SU-DHL-6 (cell line): ENCODE measurements at regions not wholly inside any gene's neighbourhood (a gene's known extent, or its start where the extent isn't known, plus 50 kb on each side); places are given as distances from the start of the nearest gene placed in this dataset.

Experiments used
- H2AFZ ChIP-seq: fragments of 200-600 bp; sonication (generic); 2 replicates; pipeline ENCODE4 v1.6.1; 2014; ENCODE audit warnings: low read depth, mild to moderate bottlenecking, moderate library complexity, mixed read lengths, antibody characterized with exemption, low read length; ENCODE audit not compliant: severe bottlenecking
- H3F3A ChIP-seq: fragments of 200-600 bp; shearing (Covaris generic); 2 replicates; pipeline ENCODE4 v1.6.0; 2016; ENCODE audit warnings: antibody characterized with exemption, mild to moderate bottlenecking; ENCODE audit not compliant: insufficient read depth
- H3K27ac ChIP-seq: fragments of 200-600 bp; sonication (generic); 2 replicates; pipeline ENCODE4 v1.5.1; 2016; ENCODE audit warnings: low read depth, mild to moderate bottlenecking, low read length, moderate library complexity, mixed read lengths
- H3K27me3 ChIP-seq: fragments of 200-600 bp; sonication (generic), shearing (Covaris generic); 2 replicates; pipeline ENCODE4 v1.6.0; 2014; ENCODE audit warnings: mild to moderate bottlenecking, low read length
- H3K36me3 ChIP-seq: fragments of 200-600 bp; sonication (generic); 2 replicates; pipeline ENCODE4 v1.6.1; 2014; ENCODE audit warnings: mild to moderate bottlenecking, low read length, mixed read lengths
- H3K4me2 ChIP-seq: fragments of 300-600, 200-600 bp; shearing (Covaris generic), sonication (generic); 2 replicates; pipeline ENCODE4 v1.6.0; 2014; ENCODE audit warnings: low read length, low read depth, mild to moderate bottlenecking; ENCODE audit not compliant: poor library complexity, severe bottlenecking
- H3K4me3 ChIP-seq: fragments of 200-600 bp; sonication (generic); 2 replicates; pipeline ENCODE4 v1.5.1; 2014; ENCODE audit warnings: antibody characterized with exemption, low read length, mild to moderate bottlenecking, mixed read lengths; ENCODE audit not compliant: insufficient read depth, poor library complexity, severe bottlenecking
- H3K79me2 ChIP-seq: fragments of 200-600 bp; sonication (generic); 2 replicates; pipeline ENCODE4 v1.6.1; 2014; ENCODE audit warnings: mild to moderate bottlenecking, low read length, moderate library complexity; ENCODE audit not compliant: insufficient read depth
- H3K9ac ChIP-seq: fragments of 200-600 bp; sonication (generic); 2 replicates; pipeline ENCODE4 v1.7.0; 2014; ENCODE audit warnings: mild to moderate bottlenecking, low read length
- H3K9me2 ChIP-seq: fragments of 200-600 bp; sonication (generic); replicated peaks from 2 replicates; pipeline ENCODE4 v1.6.1; 2014; ENCODE audit warnings: low read length; ENCODE audit not compliant: insufficient read depth
- H3K9me3 ChIP-seq: fragments of 200-600 bp; sonication (generic); 2 replicates; pipeline ENCODE4 v1.6.1; 2014; ENCODE audit warnings: low read length, mixed read lengths; ENCODE audit not compliant: insufficient read depth
- H4K20me1 ChIP-seq: fragments of 200-600 bp; sonication (generic); 2 replicates; pipeline ENCODE4 v1.6.1; 2014; ENCODE audit warnings: low read depth, mild to moderate bottlenecking, antibody characterized with exemption, low read length, moderate library complexity, mixed read lengths
- CTCF ChIP-seq: fragments of 200-600 bp; sonication (generic); IDR thresholded peaks from one replicate; pipeline ENCODE4 v1.5.1; 2017; ENCODE audit warnings: antibody characterized with exemption, mild to moderate bottlenecking, low read length, moderate library complexity; ENCODE audit not compliant: insufficient read depth, poor library complexity, severe bottlenecking
- EZH2phosphoT487 ChIP-seq: fragments of 200-600 bp; sonication (generic), shearing (Covaris generic); conservative IDR thresholded peaks from 2 replicates; pipeline ENCODE4 v1.6.1; 2018; ENCODE audit warnings: mild to moderate bottlenecking, antibody characterized with exemption, low read length, moderate library complexity, mixed read lengths

DNA sequence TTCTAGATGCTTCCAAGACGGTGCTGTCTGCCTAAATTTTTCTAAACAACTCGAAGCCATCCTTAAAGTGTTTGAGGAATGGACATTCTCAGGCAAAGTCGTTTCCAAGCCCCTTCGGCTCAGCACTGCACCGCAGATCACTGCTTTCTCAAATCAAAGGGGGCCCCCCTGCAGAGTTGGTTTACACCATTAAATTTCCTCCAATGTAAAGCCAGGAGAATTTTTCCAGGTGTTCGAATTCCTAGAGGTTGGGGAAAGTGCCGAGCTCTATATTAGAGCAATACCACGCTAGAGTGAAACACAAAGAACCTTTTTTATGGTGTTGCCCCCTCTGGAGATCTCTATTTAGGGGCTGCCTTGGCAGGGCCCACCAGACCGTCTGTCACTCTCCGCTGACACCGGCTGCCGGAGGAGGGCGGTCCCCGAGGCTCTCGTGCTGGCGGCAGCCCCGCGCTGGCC, 277.9 kb upstream of the NR2F2 start:
- Histone ChIP-seq H3K27ac (no peak overlapping the region), H2AFZ (no peak overlapping the region), H3F3A (no peaks in the 10 kb centered on the region), H3K27me3 (no peaks in the 10 kb centered on the region), H4K20me1 (no peaks in the 10 kb centered on the region), H3K9me2 (no peaks in the 10 kb centered on the region), H3K9ac (no peak overlapping the region), H3K36me3 (no peaks in the 10 kb centered on the region), H3K4me2 (no peak overlapping the region), H3K79me2 (no peaks in the 10 kb centered on the region), H3K4me3 (no peak overlapping the region), H3K9me3 (no peaks in the 10 kb centered on the region)
- TF ChIP-seq EZH2phosphoT487 (no peak), CTCF (no peak)

GRCh38 chr15:96053031-96053780, 277.3 kb upstream of the NR2F2 start:
- Histone ChIP-seq H3K4me2 (no peak overlapping the region), H3K27ac (no peak overlapping the region)

DNA sequence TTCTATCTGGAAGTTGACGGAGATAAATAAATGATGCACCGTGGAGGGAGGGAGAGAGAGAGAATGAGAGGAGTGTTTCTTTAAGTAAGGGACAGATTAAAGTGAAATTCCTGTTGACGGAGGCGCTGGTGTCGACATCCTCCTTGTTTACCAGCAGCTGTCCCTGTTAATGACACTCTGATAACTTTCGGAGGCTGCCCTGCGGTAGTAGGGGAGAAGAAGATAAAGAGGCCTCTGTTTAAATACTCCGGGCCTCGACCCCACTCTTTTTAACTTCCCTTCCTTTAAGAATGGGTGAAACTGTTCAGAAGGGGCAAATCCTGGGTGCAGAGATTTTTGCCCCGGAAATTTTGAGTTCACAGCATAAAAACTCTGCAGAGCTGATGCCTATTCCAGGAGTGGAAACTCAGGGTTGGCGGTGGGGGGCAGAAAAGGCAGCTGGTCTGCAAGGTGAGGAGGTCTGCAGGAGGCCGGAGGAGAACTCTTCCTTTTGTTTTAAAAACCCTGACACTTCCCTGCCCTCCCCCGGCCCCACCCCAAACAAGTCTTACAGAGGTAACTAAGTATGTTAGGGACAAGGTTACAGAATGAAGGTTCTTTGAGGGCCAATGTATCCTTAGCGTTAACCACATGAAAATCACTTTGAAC, 276.6 kb upstream of the NR2F2 start:
- H3K27ac ChIP-seq, result no peak overlapping the region
- H3K27me3 ChIP-seq, result no peaks in the 10 kb centered on the region
- H3K4me2 ChIP-seq, result no peak overlapping the region
- H3K9ac ChIP-seq, result no peak overlapping the region
- TF ChIP-seq CTCF, result no peak
- no peak for TF ChIP-seq EZH2phosphoT487
- no peaks in the 10 kb centered on the region for H3K36me3 ChIP-seq
- no peaks in the 10 kb centered on the region for H3K79me2 ChIP-seq
- H2AFZ ChIP-seq, result no peak overlapping the region
- no peaks in the 10 kb centered on the region for H3K9me3 ChIP-seq
- H4K20me1 ChIP-seq, result no peaks in the 10 kb centered on the region
- no peaks in the 10 kb centered on the region for H3F3A ChIP-seq
- H3K4me3 ChIP-seq, result no peak overlapping the region
- no peaks in the 10 kb centered on the region for H3K9me2 ChIP-seq

More at GRCh38 chr15:96053031-96053780, 277.3 kb upstream of the NR2F2 start:
- Histone ChIP-seq H2AFZ (no peak overlapping the region), H3K4me3 (no peak overlapping the region), H3K9ac (no peak overlapping the region), H4K20me1 (no peaks in the 10 kb centered on the region), H3K9me2 (no peaks in the 10 kb centered on the region), H3K79me2 (no peaks in the 10 kb centered on the region), H3F3A (no peaks in the 10 kb centered on the region), H3K27me3 (no peaks in the 10 kb centered on the region), H3K9me3 (no peaks in the 10 kb centered on the region), H3K36me3 (no peaks in the 10 kb centered on the region)
- TF ChIP-seq CTCF (no peak), EZH2phosphoT487 (no peak)
